Gastroesophageal sphincter (tissue), 3 donors: ENCODE measurements at regions not wholly inside any gene's neighbourhood (a gene's known extent, or its start where the extent isn't known, plus 50 kb on each side); places are given as distances from the start of the nearest gene placed in this dataset.

Experiments used
- CTCF ChIP-seq, 4 experiments: fragments of 200-600 bp in 2 of 4; fragments of 450-650 bp in 2 of 4; sonication (generic) in 1 of 4; IDR thresholded peaks; one replicate each; pipeline ENCODE4 v1.5.1; 2017 to 2019; ENCODE audit warnings: antibody characterized with exemption in 4 of 4, mild to moderate bottlenecking in 2 of 4, moderate library complexity in 2 of 4
- EP300 ChIP-seq: sonication (generic); formaldehyde crosslinking; IDR thresholded peaks from one replicate; pipeline ENCODE4 v1.6.1; 2017; ENCODE audit warnings: antibody characterized with exemption, mild to moderate bottlenecking
- POLR2A ChIP-seq, 2 donors: fragments of 450-650 bp; IDR thresholded peaks; one replicate each; pipeline ENCODE4 v1.6.1; 2017; ENCODE audit warnings: antibody characterized with exemption in 2 of 2, mild to moderate bottlenecking in 2 of 2, moderate library complexity in 1 of 2
- POLR2AphosphoS5 ChIP-seq: sonication (generic); formaldehyde crosslinking; IDR thresholded peaks from one replicate; pipeline ENCODE4 v1.6.1; 2017; ENCODE audit warnings: antibody characterized with exemption

- TF ChIP-seq POLR2AphosphoS5 (no peak), POLR2A (IDR thresholded peaks at IDR 0.05) (no peak), CTCF (IDR thresholded peaks at IDR 0.05) (no peak), EP300 (no peak)
Measured at GRCh38 chr10:92773776-92774175, 74.5 kb upstream of the EXOC6 start.
